HEK293 (cell line): ENCODE measurements at regions not wholly inside any gene's neighbourhood (a gene's known extent, or its start where the extent isn't known, plus 50 kb on each side); places are given as distances from the start of the nearest gene placed in this dataset.

ENCODE experiments used
- BCL11A ChIP-seq: fragments of 450-650 bp; formaldehyde crosslinking; IDR thresholded peaks from 2 replicates; pipeline ENCODE4 v1.5.1; 2016; ENCODE audit warnings: low read depth, missing biosample characterization, missing genetic modification characterization
- CTCF ChIP-seq: fragments of 450-650 bp; formaldehyde crosslinking; IDR thresholded peaks from 2 replicates; pipeline ENCODE4 v1.5.1; 2016; ENCODE audit warnings: missing biosample characterization, missing genetic modification characterization
- PRDM4 ChIP-seq: fragments of 450-650 bp; formaldehyde crosslinking; IDR thresholded peaks from 2 replicates; pipeline ENCODE4 v1.5.1; 2017; ENCODE audit warnings: missing biosample characterization, missing genetic modification characterization
- REPIN1 ChIP-seq: fragments of 450-650 bp; formaldehyde crosslinking; IDR thresholded peaks from 2 replicates; pipeline ENCODE4 v1.5.1; 2017; ENCODE audit warnings: missing biosample characterization, missing genetic modification characterization, low read depth
- TSHZ1 ChIP-seq: fragments of 450-650 bp; formaldehyde crosslinking; IDR thresholded peaks from 2 replicates; pipeline ENCODE4 v1.5.1; 2016; ENCODE audit warnings: missing biosample characterization, missing genetic modification characterization, borderline replicate concordance
- ZBTB17 ChIP-seq: fragments of 450-650 bp; formaldehyde crosslinking; IDR thresholded peaks from 2 replicates; pipeline ENCODE4 v1.5.1; 2016; ENCODE audit warnings: missing biosample characterization, missing genetic modification characterization
- ZNF10 ChIP-seq: fragments of 450-650 bp; formaldehyde crosslinking; IDR thresholded peaks from 2 replicates; pipeline ENCODE4 v1.5.1; 2017; ENCODE audit warnings: missing biosample characterization, missing genetic modification characterization
- ZNF133 ChIP-seq: fragments of 450-650 bp; formaldehyde crosslinking; IDR thresholded peaks from 2 replicates; pipeline ENCODE4 v1.5.1; 2016; ENCODE audit warnings: missing biosample characterization, missing genetic modification characterization
- ZNF148 ChIP-seq: fragments of 450-650 bp; formaldehyde crosslinking; IDR thresholded peaks from 2 replicates; pipeline ENCODE4 v1.5.0; 2017; ENCODE audit warnings: missing biosample characterization, missing genetic modification characterization, borderline replicate concordance
- ZNF18 ChIP-seq: fragments of 450-650 bp; formaldehyde crosslinking; IDR thresholded peaks from 2 replicates; pipeline ENCODE4 v1.5.1; 2016; ENCODE audit warnings: missing biosample characterization, missing genetic modification characterization
- ZNF221 ChIP-seq: fragments of 450-650 bp; formaldehyde crosslinking; IDR thresholded peaks from 2 replicates; pipeline ENCODE4 v1.5.1; 2017; ENCODE audit warnings: missing biosample characterization, missing genetic modification characterization, borderline replicate concordance
- ZNF24 ChIP-seq: fragments of 450-650 bp; formaldehyde crosslinking; IDR thresholded peaks from 2 replicates; pipeline ENCODE4 v1.5.1; 2016; ENCODE audit warnings: missing biosample characterization, missing genetic modification characterization
- ZNF248 ChIP-seq: fragments of 450-650 bp; formaldehyde crosslinking; IDR thresholded peaks from 2 replicates; pipeline ENCODE4 v1.5.1; 2017; ENCODE audit warnings: missing biosample characterization, missing genetic modification characterization
- ZNF354C ChIP-seq: fragments of 450-650 bp; formaldehyde crosslinking; IDR thresholded peaks from 2 replicates; pipeline ENCODE4 v1.5.1; 2016; ENCODE audit warnings: missing biosample characterization, missing genetic modification characterization, low read depth, borderline replicate concordance
- ZNF423 ChIP-seq: fragments of 450-650 bp; formaldehyde crosslinking; IDR thresholded peaks from 2 replicates; pipeline ENCODE4 v1.5.1; 2016; ENCODE audit warnings: missing biosample characterization, missing genetic modification characterization
- ZNF426 ChIP-seq: fragments of 450-650 bp; formaldehyde crosslinking; IDR thresholded peaks from 2 replicates; pipeline ENCODE4 v1.5.1; 2017; ENCODE audit warnings: missing biosample characterization, missing genetic modification characterization, mild to moderate bottlenecking, inconsistent platforms, moderate library complexity
- ZNF488 ChIP-seq: fragments of 450-650 bp; formaldehyde crosslinking; IDR thresholded peaks from 2 replicates; pipeline ENCODE4 v1.5.1; 2016; ENCODE audit warnings: missing biosample characterization, missing genetic modification characterization
- ZNF529 ChIP-seq: fragments of 450-650 bp; formaldehyde crosslinking; IDR thresholded peaks from 2 replicates; pipeline ENCODE4 v1.5.1; 2017; ENCODE audit warnings: missing genetic modification characterization, missing biosample characterization; ENCODE audit not compliant: insufficient replicate concordance
- ZNF530 ChIP-seq: fragments of 450-650 bp; formaldehyde crosslinking; IDR thresholded peaks from 2 replicates; pipeline ENCODE4 v1.5.1; 2016; ENCODE audit warnings: low read depth, missing biosample characterization, missing genetic modification characterization
- ZNF571 ChIP-seq: fragments of 450-650 bp; formaldehyde crosslinking; IDR thresholded peaks from 2 replicates; pipeline ENCODE4 v1.5.0; 2017; ENCODE audit warnings: missing biosample characterization, missing genetic modification characterization
- ZNF792 ChIP-seq: fragments of 450-650 bp; formaldehyde crosslinking; IDR thresholded peaks from 2 replicates; pipeline ENCODE4 v1.5.1; 2016; ENCODE audit warnings: missing biosample characterization, missing genetic modification characterization
- ZSCAN18 ChIP-seq: fragments of 450-650 bp; formaldehyde crosslinking; IDR thresholded peaks from 2 replicates; pipeline ENCODE4 v1.5.1; 2016; ENCODE audit warnings: missing biosample characterization, missing genetic modification characterization
- ZSCAN5A ChIP-seq: fragments of 450-650 bp; formaldehyde crosslinking; IDR thresholded peaks from 2 replicates; pipeline ENCODE4 v1.5.1; 2016; ENCODE audit warnings: missing biosample characterization, missing genetic modification characterization

GRCh38 chr20:53828088-53828681, 234.5 kb upstream of the ZNF217 start (continued):
- TF ChIP-seq ZNF529 (tag by site-specific recombination), result no peak
- no peak for TF ChIP-seq ZNF530
- TF ChIP-seq PRDM4, result peak; percentile 65; the same call in 1 of the 2 replicates
- no peak for TF ChIP-seq ZNF248
- peak; percentile 70 for TF ChIP-seq ZNF10 (tag by site-specific recombination)
- TF ChIP-seq BCL11A (tag by site-specific recombination), result peak; percentile 57; the same call in 1 of the 2 replicates
- no peak for TF ChIP-seq ZNF792 (tag by site-specific recombination)
- peak; percentile 11; the same call in 1 of the 2 replicates for TF ChIP-seq ZNF426
- TF ChIP-seq ZNF18 (tag by site-specific recombination), result 0 out of 2 replicates have a peak, but pooled peaks have one; percentile 15
- no peak for TF ChIP-seq ZNF148 (tag by site-specific recombination)
- TF ChIP-seq ZNF423 (tag by site-specific recombination), result no peak
- no peak for TF ChIP-seq CTCF (tag by site-specific recombination)
- no peak for TF ChIP-seq ZNF488
- TF ChIP-seq ZNF24 (tag by site-specific recombination), result peak; percentile 91
- no peak for TF ChIP-seq ZNF133 (tag by site-specific recombination)
- TF ChIP-seq ZBTB17, result peak; percentile 84
- TF ChIP-seq ZNF571 (tag by site-specific recombination), result no peak
- TF ChIP-seq ZNF354C (tag by site-specific recombination), result no peak
- TF ChIP-seq ZSCAN5A (tag by site-specific recombination), result no peak
- no peak for TF ChIP-seq REPIN1 (tag by site-specific recombination)
- peak; percentile 86 for TF ChIP-seq TSHZ1 (tag by site-specific recombination)
- no peak for TF ChIP-seq ZSCAN18
- no peak for TF ChIP-seq ZNF221 (tag by site-specific recombination)
